Mammary epithelial cell (primary cell): ENCODE measurements at regions not wholly inside any gene's neighbourhood (a gene's known extent, or its start where the extent isn't known, plus 50 kb on each side); places are given as distances from the start of the nearest gene placed in this dataset.

ENCODE experiments used
- EZH2 ChIP-seq: IDR thresholded peaks from 2 replicates; pipeline ENCODE4 v1.6.1; 2012; ENCODE audit warnings: low read length, inconsistent platforms, borderline replicate concordance
- TF ChIP-seq, protein P1 (sequence below), 2 donors: IDR thresholded peaks in 1 of 2; conservative IDR thresholded peaks in 1 of 2; 2 replicates each; pipeline ENCODE4 v1.5.1; 2011 to 2012; ENCODE audit warnings: inconsistent platforms in 2 of 2, low read length in 2 of 2, mild to moderate bottlenecking in 2 of 2, control low read depth in 1 of 2, low read depth in 1 of 2; ENCODE audit not compliant: insufficient read depth in 1 of 2; ENCODE audit errors: extremely low read depth in 1 of 2

DNA sequence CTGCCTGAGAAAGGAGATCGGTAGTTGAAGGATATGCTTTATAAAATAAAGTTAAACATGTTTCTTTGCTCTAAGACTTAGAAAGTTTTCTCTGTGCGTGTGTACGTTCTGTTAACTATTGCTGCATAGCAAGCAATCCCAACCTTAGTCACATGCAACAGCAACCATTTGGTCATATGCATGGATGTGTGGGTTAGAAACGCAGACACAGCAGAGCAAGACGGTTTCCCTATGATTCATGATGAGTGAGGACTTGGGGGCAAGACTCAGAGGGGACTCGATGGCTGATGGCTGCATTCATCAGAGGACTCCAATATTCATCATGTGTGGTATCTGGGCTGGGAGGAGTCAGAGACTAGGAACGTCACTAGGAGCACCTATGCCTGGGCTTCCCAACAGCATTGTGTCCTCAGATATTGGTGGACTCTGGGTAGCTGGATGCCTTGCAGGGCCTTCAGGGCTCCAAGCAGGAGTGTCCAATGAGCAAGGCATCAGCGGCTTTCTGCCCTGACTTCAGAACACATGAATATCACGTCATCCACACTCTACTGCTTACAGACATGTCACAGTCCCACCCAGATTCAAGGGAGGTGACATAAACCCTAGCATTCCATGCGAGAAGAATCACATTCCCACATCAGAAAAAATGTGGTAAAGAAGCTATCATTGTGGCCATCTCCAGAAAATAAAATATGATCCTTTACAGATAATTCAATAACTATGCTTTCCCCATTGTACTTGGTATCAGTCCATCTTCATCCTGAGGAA lies 731.2 kb downstream of the TNS3 start:
- TF ChIP-seq, protein P1, sequence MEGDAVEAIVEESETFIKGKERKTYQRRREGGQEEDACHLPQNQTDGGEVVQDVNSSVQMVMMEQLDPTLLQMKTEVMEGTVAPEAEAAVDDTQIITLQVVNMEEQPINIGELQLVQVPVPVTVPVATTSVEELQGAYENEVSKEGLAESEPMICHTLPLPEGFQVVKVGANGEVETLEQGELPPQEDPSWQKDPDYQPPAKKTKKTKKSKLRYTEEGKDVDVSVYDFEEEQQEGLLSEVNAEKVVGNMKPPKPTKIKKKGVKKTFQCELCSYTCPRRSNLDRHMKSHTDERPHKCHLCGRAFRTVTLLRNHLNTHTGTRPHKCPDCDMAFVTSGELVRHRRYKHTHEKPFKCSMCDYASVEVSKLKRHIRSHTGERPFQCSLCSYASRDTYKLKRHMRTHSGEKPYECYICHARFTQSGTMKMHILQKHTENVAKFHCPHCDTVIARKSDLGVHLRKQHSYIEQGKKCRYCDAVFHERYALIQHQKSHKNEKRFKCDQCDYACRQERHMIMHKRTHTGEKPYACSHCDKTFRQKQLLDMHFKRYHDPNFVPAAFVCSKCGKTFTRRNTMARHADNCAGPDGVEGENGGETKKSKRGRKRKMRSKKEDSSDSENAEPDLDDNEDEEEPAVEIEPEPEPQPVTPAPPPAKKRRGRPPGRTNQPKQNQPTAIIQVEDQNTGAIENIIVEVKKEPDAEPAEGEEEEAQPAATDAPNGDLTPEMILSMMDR (conservative IDR thresholded peaks at IDR 0.05 in 1 of 2, IDR thresholded peaks at IDR 0.05 in 1 of 2; ENCODE audit: extremely low read depth in 1 of 2, insufficient read depth in 1 of 2, low read depth in 1 of 2, low read length in 2 of 2): no peak
- no peak for TF ChIP-seq EZH2
